ENCODE measurements at regions not wholly inside any gene's neighbourhood (a gene's known extent, or its start where the extent isn't known, plus 50 kb on each side); places are given as distances from the start of the nearest gene placed in this dataset.

DNA sequence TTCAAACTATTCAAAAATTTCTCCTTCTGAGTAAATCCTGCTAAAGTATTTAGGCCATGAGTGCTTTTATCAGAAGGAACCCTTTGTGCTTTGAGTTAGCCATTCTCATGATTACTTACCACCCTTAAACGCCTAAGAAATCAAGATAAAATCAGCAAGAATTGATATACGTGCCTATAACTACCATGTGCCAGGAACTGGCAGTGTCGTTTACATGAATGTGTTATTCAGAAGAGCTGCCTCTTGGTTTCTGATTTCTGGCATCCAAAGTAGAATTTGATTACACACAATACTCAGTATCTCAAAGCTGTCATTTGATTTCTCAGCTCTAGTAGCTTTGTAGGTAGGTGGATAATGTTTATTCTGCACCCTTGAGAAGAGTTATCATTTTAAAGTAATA, 351.3 kb upstream of the CCDC54 start:
- DNase-seq = no peak

- no peak for DNase-seq
Observed at GRCh38 chr3:107028086-107028485, 349.2 kb upstream of the CCDC54 start.

DNA sequence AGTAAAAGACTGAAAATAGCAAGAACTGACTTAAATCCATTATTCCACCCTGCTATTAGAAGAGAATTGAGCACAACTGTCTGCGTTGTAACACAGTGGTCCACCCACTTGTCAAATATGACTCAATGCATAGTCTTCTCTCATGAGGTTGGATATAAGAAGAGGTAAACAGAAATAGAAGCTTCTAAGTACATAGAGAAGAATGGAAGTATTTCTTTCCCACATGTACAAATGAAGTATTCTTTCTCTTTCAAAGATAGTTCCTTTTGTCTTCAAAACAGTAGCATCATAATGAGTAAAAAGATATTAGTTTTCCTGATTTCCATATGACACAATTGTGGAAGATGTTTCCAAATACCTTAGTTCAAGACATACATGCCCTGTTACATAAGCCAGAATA, 348.6 kb upstream of the CCDC54 start:
- DNase-seq = no peak

GRCh38 chr3:107032111-107032510, 345.1 kb upstream of the CCDC54 start:
- no peak for DNase-seq

GRCh38 chr3:107034142-107034541, 343.1 kb upstream of the CCDC54 start:
- DNase-seq = no peak

DNA sequence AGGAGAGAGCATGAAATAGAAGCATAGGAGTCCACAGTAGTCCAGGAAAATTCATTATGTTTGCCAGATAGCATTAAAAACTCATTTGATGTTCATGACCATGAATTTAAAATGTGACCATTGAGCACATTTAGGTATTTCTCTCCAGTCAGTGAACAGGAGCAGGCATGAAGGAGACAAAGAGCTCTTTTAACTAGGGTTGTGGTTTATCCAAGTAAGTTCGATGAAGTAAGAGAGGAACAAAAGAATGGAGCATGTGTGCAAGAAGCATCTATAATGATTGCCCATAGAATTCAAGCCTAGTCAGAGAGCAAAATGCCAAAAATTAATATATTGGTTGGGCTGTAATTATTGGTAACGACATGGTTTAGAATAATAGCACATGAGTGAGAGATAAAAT, 342.1 kb upstream of the CCDC54 start:
- DNase-seq = no peak

DNA sequence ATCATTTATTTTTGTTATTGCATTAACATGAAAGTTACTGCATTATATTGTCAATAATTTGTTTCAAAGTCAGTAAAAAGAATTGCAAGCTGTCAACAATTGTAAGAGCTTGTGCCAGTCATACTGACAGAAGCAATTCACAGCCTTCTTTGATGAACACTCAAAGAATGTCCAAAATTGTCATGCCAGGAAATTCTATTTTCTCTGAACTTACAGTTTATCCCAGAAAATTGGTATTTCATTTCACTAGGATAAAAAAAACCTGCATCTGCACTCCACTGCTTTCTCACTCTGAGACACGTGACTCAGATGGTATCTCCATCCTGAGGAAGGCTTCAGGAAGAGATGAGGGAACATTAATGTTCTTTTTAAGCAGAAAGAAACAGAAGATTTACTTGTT, 332.6 kb upstream of the CCDC54 start:
- DNase-seq = no peak

DNA sequence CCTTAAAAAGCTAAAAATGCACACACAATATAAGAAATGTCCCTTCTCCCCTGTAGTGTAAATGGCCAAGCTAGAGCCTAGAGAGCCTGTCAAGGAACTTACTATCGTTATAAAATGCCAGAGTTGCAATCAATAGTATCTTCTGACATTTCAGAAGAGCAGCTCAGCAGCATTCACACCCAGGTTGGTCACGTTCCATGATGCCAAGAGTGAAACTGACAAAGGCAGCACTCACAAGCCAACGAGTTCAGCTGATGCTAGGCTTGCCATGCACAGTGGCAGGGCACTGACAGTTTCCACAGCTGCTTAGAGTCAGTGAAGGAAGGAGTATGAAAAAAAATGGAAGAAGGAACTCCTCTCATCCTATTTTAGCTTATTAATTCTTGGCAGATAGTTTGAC, 331.4 kb upstream of the CCDC54 start:
- DNase-seq = no peak

DNA sequence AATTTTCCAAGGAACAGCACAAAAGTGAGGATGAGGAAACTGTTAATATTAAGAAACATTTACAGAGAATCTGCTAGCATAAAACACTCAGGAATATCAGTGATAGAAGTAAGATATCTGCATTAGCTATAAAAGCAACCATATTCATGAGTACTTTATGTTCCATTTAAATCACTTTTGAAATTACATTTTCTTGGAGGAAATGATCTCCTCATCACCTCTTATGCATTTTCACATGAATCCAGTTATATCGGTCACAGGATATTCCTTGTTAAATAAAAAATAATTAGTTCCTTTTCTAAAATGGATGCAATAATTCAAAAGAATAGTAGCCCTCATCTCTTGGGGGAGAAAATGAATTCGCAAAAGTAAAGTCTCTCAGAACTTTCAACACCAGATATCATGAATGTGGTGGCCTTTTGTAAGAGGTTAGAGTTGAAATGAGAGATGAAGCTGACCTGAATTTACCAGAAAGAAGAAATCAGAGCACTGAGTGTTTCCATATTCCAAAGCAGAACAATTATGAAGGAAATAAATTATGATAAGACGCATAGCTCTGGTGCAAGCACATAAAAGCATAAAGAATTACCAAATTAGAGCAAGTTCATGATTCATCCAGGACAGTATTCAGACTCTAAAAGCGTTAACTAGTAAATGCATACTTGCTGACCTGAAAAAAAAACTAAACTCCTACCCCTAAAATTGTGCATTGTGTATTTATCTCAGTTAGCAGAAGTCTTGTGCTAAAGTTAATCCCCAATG, 321.9 kb upstream of the CCDC54 start:
- no peak for DNase-seq

GRCh38 chr3:107061466-107061865, 315.8 kb upstream of the CCDC54 start:
- DNase-seq = no peak

- no peak for DNase-seq
Observed at GRCh38 chr3:107062310-107062709, 314.9 kb upstream of the CCDC54 start.

DNA sequence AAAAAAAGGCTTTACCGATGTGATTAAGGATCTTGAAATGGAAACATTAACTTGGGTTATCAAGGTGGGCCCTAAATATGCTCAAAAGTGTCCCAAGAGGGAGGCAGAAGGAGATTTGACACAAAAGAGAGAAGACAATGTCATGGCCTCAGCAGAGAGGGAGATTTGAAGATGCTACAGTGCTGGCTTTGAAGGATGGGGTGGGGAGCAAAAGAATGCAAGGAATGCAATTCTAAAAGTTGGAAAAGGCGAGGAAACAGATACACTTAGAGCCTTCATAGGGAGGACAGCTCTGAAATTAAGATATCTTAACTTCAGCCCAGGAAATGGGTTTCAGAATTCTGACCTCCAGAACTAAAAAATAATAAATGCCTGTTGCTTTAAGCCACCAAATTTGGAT, 314.5 kb upstream of the CCDC54 start:
- no peak for DNase-seq

GRCh38 chr3:107063351-107063750, 313.9 kb upstream of the CCDC54 start:
- no peak for DNase-seq

- DNase-seq = peak; percentile 74
Observed at GRCh38 chr3:107064405-107065060, 312.7 kb upstream of the CCDC54 start.

- DNase-seq = no peak
Observed at GRCh38 chr3:107065094-107065861, 312.0 kb upstream of the CCDC54 start.

DNA sequence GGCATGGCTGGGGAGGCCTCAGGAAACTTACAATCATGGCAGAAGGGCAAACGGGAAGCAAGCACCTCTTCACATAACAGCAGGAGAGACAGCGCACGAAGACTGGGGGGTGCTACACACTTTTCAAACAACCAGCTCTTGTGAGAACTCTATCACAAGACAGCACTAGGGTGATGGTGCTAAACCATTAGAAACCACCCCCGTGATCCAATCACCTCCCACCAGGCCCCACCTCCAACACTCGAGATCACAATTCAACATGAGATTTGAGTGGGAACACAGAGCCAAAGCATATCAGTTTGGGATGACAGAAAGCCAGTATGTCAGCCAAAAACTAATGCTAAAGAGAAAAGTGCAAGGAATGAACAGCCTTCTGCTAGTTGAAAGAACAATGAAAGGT, 309.8 kb upstream of the CCDC54 start:
- no peak for DNase-seq

DNA sequence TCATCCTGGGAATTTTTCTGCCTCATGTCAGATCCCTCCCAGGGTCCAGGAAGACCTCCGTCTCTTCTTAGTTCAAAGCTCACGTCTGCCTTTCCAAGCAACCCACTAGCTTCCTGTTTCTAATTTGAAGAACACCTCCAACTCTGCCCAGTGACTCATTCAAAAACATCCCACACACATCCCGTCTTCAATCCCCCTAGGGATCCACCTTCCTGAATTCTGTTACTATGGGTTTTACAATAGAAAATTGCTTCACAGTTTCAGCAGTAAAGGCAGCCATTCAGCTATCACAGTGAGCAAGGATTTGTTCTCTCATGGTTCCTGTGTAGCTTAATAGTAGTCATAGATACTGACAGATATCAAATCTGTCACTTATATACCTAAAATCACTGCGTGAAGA, 308.3 kb upstream of the CCDC54 start:
- DNase-seq = no peak

- no peak for DNase-seq
Observed at GRCh38 chr3:107076946-107077345, 300.3 kb upstream of the CCDC54 start.

DNA sequence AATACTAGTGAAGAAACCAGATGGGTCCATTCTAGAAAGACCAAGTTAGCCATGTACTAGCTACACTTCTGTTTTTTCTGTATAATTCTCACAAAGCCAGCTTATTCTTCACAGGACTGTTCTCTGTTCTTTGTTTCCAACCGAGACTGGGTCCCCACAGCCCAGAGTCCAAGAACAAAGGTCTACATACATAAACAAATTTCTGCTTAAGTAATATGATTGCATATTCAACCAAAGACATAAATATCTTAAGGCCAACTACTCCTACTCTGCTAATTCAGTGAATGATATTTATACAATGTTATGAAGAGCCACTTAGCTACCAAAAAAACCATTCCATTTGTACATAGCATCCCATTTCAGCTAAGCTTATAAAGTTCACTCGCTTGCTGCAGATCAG, 299.8 kb upstream of the CCDC54 start:
- no peak for DNase-seq

DNA sequence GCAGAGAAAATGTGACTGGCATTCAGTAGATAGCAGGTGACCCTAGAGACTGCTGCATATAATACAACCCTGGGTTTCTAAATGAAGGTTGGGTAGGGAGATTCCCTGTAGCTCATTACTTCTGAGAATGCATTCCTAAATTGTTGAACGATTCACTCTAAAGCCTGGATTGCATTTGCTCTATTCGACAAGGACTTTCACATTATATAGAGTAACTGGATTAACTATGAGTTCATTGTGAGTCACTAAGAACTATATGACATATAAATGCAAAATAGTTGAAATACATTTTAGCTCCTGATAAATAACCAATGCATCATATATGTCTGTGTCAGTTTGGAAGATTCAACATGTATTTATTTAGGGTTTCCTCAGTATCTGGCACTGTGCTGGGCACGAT, 294.7 kb upstream of the CCDC54 start:
- no peak for DNase-seq

GRCh38 chr3:107085261-107085660, 292.0 kb upstream of the CCDC54 start:
- no peak for DNase-seq

- DNase-seq = no peak
Observed at GRCh38 chr3:107092121-107092520, 285.1 kb upstream of the CCDC54 start.

- DNase-seq = no peak
Observed at GRCh38 chr3:107098864-107099263, 278.4 kb upstream of the CCDC54 start.

DNA sequence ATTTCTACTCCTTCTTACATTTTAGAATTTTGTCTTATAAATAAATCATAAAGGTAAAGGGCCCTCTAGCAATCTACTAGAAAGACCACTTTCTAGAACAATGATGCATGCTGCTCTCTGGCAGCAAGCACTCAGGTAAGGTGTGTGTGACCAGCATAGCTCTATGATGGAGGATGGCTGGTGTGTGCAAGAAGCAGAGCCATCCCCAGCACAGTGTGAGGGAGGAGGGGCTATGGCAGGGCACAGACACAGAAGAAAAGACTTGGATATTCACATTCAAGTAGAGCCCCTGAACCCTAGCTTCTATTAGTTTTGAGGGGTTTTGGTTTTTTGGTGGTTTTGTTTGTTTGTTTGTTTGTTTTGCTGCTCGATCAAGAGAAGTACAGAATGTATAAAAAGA, 277.1 kb upstream of the CCDC54 start:
- no peak for DNase-seq

Data from skin of body (tissue), 1 donor.